ENCODE measurements at regions not wholly inside any gene's neighbourhood (a gene's known extent, or its start where the extent isn't known, plus 50 kb on each side); places are given as distances from the start of the nearest gene placed in this dataset.

DNA sequence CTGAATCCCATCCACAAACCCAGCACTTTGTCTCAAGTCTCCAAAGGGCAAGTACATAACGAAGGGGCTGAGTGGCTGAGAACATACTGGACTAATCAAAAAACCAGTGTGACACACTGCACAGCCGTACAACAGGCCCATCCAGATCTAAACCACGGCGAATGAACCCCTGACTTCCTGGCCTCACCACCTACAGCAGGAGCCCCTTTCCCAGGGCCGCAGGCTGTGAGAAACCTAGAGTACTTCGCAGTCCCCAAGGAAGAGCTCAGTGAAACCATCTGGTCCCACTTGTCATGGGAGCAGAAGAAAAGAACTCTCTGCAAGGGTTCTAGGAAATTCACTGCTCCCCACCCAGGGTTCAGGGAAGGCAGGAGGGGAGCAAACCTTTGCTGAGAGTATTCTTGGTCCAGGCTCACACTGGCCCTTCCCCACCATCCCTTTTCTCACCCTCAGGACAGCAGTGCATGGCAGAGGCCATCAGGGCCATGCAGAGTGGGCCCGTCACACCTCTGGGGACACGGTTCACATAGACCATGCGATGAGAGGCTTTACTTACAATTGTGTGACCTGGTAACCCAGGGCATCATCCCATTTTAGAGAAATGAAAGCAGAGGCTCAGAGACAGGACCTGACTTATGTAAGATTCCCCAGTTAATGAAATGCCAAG, 192.8 kb downstream of the BCL11B start:
- WGBS, 2 donors (ENCODE audit: low coverage in 1 of 2) = 67 to 100% methylated on average over 1 to 3 of the region's 9 CpGs
- Histone ChIP-seq H3K4me1 (no peaks in the 10 kb centered on the region), H3K36me3 (no peaks in the 10 kb centered on the region), H3K9me3 (peaks cover 0 to 34% (median 0%) of the 10 kb centered on the region in 3 donors), H3K27me3 (no peaks in the 10 kb centered on the region), H3K27ac (no peak overlapping the region), H3K4me3 (no peak overlapping the region)
- ATAC-seq = no peak
- TF ChIP-seq EP300 (IDR thresholded peaks at IDR 0.05) (no peak), POLR2AphosphoS5 (IDR thresholded peaks at IDR 0.05) (no peak), POLR2A (IDR thresholded peaks at IDR 0.05) (no peak)
- TF ChIP-seq, protein P1, sequence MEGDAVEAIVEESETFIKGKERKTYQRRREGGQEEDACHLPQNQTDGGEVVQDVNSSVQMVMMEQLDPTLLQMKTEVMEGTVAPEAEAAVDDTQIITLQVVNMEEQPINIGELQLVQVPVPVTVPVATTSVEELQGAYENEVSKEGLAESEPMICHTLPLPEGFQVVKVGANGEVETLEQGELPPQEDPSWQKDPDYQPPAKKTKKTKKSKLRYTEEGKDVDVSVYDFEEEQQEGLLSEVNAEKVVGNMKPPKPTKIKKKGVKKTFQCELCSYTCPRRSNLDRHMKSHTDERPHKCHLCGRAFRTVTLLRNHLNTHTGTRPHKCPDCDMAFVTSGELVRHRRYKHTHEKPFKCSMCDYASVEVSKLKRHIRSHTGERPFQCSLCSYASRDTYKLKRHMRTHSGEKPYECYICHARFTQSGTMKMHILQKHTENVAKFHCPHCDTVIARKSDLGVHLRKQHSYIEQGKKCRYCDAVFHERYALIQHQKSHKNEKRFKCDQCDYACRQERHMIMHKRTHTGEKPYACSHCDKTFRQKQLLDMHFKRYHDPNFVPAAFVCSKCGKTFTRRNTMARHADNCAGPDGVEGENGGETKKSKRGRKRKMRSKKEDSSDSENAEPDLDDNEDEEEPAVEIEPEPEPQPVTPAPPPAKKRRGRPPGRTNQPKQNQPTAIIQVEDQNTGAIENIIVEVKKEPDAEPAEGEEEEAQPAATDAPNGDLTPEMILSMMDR (IDR thresholded peaks at IDR 0.05) = no peak

DNA sequence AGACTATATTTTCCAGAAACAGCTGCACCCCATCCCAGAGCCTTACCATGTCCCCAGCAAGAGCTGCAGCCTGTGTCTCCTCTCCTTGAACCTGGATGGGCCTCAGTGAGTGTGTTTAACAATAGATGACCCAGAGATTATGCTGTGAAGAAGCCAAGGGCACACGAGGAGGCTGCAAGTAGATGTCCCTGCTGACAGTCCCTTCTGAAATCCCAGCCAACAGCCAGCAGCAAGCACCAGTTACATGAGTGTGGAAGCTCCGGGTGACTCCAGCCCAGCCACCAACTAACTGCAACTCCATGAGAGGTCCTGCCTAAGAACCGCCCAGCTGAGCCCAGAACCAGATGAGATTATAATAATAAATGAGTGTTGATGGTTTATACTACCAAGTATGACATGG, 191.7 kb downstream of the BCL11B start:
- Histone ChIP-seq H3K27ac (no peak overlapping the region), H3K27me3 (no peaks in the 10 kb centered on the region), H3K4me1 (no peaks in the 10 kb centered on the region), H3K9me3 (peaks cover 0 to 36% (median 0%) of the 10 kb centered on the region in 3 donors), H3K36me3 (no peaks in the 10 kb centered on the region), H3K4me3 (no peak overlapping the region)
- TF ChIP-seq EP300 (IDR thresholded peaks at IDR 0.05) (no peak), POLR2AphosphoS5 (IDR thresholded peaks at IDR 0.05) (no peak), POLR2A (IDR thresholded peaks at IDR 0.05) (no peak)
- TF ChIP-seq, protein P1 (IDR thresholded peaks at IDR 0.05) = no peak
- WGBS, 2 donors (ENCODE audit: low coverage in 1 of 2) = 42% methylated on average over 2 of the region's 3 CpGs; no CpG with 5 or more reads in 1 of the 2 donors
- ATAC-seq = no peak

DNA sequence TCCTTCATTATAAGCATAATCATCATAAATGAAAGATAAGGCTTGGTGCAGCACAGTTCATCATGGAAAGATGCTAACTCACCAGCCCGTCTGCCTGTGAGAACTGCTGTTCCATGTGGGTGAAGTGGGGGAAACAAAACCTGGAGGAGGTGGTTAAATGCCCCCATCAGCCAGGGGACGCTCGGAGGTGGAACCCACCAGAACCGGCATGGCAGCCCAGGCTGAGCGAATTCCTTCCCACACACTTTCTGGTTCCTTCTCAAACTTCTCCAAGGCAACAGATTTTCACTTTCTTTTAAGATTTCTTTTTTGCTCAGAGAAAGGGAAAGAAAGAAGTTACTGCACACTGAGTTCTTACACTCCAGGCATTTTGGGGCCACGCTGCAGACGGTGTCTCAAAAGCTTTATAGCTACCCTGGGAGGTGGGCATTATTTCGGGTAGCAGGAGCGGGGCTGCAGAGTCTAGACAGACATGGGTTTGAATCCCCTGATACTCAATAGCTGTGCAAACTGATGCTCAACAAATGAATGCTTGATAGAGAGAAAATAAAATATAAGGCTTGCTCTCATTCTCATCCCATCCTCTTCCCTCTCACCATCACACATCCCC, 190.7 kb downstream of the BCL11B start:
- TF ChIP-seq EP300 (IDR thresholded peaks at IDR 0.05) = no peak
- TF ChIP-seq, protein P1 (IDR thresholded peaks at IDR 0.05) = no peak
- no peak for TF ChIP-seq POLR2A (IDR thresholded peaks at IDR 0.05)
- no peak for TF ChIP-seq POLR2AphosphoS5 (IDR thresholded peaks at IDR 0.05)
- Histone ChIP-seq H3K4me3 (no peak overlapping the region), H3K27me3 (no peaks in the 10 kb centered on the region), H3K9me3 (peaks cover 0 to 36% (median 0%) of the 10 kb centered on the region in 3 donors), H3K27ac (no peak overlapping the region), H3K36me3 (no peaks in the 10 kb centered on the region), H3K4me1 (no peaks in the 10 kb centered on the region)
- ATAC-seq = no peak
- WGBS, 2 donors (ENCODE audit: low coverage in 1 of 2) = 79 to 96% methylated on average over 4 to 9 of the region's 9 CpGs

DNA sequence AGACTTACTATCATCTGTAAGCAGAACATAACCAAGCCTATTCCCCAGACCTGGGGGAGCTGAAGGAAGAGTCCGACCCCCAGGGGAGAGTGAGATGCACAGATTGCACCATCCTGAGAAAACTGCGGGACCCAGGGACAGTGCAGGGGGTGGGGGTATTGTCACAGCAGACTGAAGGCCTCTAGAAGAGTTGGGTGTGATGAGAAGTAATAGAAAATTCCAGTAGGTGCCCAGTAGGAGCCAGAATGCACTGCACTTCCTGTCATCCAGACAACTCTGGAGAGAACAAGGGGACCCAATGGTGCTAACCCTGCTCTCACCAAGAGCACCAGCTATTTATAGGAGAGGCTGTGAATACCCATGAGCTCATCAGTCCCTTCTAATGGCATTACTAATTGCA, 190.1 kb downstream of the BCL11B start:
- Histone ChIP-seq H3K27me3 (no peaks in the 10 kb centered on the region), H3K27ac (no peak overlapping the region), H3K4me1 (no peaks in the 10 kb centered on the region), H3K36me3 (no peaks in the 10 kb centered on the region), H3K4me3 (no peak overlapping the region), H3K9me3 (peaks cover 0 to 36% (median 0%) of the 10 kb centered on the region in 3 donors)
- no CpG with 5 or more reads among the region's 2 CpGs for WGBS, 2 donors (ENCODE audit: low coverage in 1 of 2)
- no peak for ATAC-seq
- TF ChIP-seq EP300 (IDR thresholded peaks at IDR 0.05) (no peak), POLR2A (IDR thresholded peaks at IDR 0.05) (no peak), POLR2AphosphoS5 (IDR thresholded peaks at IDR 0.05) (no peak)
- TF ChIP-seq, protein P1 (IDR thresholded peaks at IDR 0.05) = no peak
